RWPE1 (cell line): ENCODE measurements at regions not wholly inside any gene's neighbourhood (a gene's known extent, or its start where the extent isn't known, plus 50 kb on each side); places are given as distances from the start of the nearest gene placed in this dataset.

Experiments used
- CTCF ChIA-PET: fragments of 350-600 bp; sonication (Branson Sonifier 250); formaldehyde crosslinking; extraction: SDS; loops from one replicate; lab custom pipeline; 2021; lab: Yijun Ruan, JAX
- POLR2A ChIA-PET: fragments of 400-600 bp; formaldehyde crosslinking; extraction: SDS; loops from one replicate; lab custom pipeline; 2020; ENCODE audit warnings: antibody characterized with exemption; ENCODE audit not compliant: low non-redundant PET; lab: Yijun Ruan, JAX
- DNase-seq: peaks from one replicate; pipeline ENCODE4 v3.0.0; 2012; ENCODE audit warnings: low spot score
- H3K27ac ChIP-seq: fragments of 450-650 bp; 2 replicates; pipeline ENCODE4 v1.5.1; 2017
- CTCF ChIP-seq: fragments of 450-650 bp; conservative IDR thresholded peaks from 2 replicates; pipeline ENCODE4 v1.5.1; 2017; ENCODE audit warnings: low read depth, mild to moderate bottlenecking

GRCh38 chr10:130230036-130230435 lies 93.8 kb downstream of the GLRX3 start:
- CTCF ChIA-PET: no interaction called here
- TF ChIP-seq CTCF: no peak
- POLR2A ChIA-PET: no interaction called here
- DNase-seq: no peak
- no peak overlapping the region for H3K27ac ChIP-seq

GRCh38 chr10:130230611-130231010 lies 94.4 kb downstream of the GLRX3 start:
- H3K27ac ChIP-seq: no peak overlapping the region
- CTCF ChIA-PET: no interaction called here
- POLR2A ChIA-PET: no interaction called here
- TF ChIP-seq CTCF: no peak
- DNase-seq: no peak

GRCh38 chr10:130231251-130231741 lies 95.1 kb downstream of the GLRX3 start:
- CTCF ChIA-PET: no interaction called here
- POLR2A ChIA-PET: no interaction called here
- no peak for TF ChIP-seq CTCF
- DNase-seq: no peak
- no peak overlapping the region for H3K27ac ChIP-seq

- POLR2A ChIA-PET: no interaction called here
Measured at GRCh38 chr10:130232166-130233034, 96.2 kb downstream of the GLRX3 start.

GRCh38 chr10:130233035-130233360 lies 96.8 kb downstream of the GLRX3 start:
- CTCF ChIA-PET: no interaction called here
- no peak for TF ChIP-seq CTCF
- DNase-seq: no peak
- POLR2A ChIA-PET: no interaction called here
- H3K27ac ChIP-seq: no peak overlapping the region

More at GRCh38 chr10:130232166-130233034, 96.2 kb downstream of the GLRX3 start:
- TF ChIP-seq CTCF: no peak
- CTCF ChIA-PET: no interaction called here
- no peak overlapping the region for H3K27ac ChIP-seq
- DNase-seq: no peak

GRCh38 chr10:130233426-130233825 lies 97.2 kb downstream of the GLRX3 start:
- no peak for TF ChIP-seq CTCF
- POLR2A ChIA-PET: no interaction called here
- CTCF ChIA-PET: no interaction called here
- no peak overlapping the region for H3K27ac ChIP-seq
- no peak for DNase-seq
